NCI-H2107 (cell line): ENCODE measurements at regions not wholly inside any gene's neighbourhood (a gene's known extent, or its start where the extent isn't known, plus 50 kb on each side); places are given as distances from the start of the nearest gene placed in this dataset.

ENCODE experiments used
- DNase-seq: peaks from one replicate; lab custom pipeline; 2025; lab: John Stamatoyannopoulos, UW

GRCh38 chr5:115072266-115073064 lies 97.2 kb downstream of the TRIM36 start:
- no peak for DNase-seq

GRCh38 chr5:115070737-115071136 lies 99.0 kb downstream of the TRIM36 start:
- DNase-seq: no peak

- no peak for DNase-seq
These were observed 100.4 kb downstream of the TRIM36 start for GRCh38 chr5:115069087-115069968.

GRCh38 chr5:115068239-115069086 lies 101.2 kb downstream of the TRIM36 start:
- peak; percentile 6 for DNase-seq

- DNase-seq: no peak
These were observed 105.3 kb downstream of the TRIM36 start for GRCh38 chr5:115064380-115064779.

- DNase-seq: no peak
These were observed 115.2 kb downstream of the TRIM36 start for GRCh38 chr5:115054387-115054951.

GRCh38 chr5:115052948-115053347 lies 116.8 kb downstream of the TRIM36 start:
- DNase-seq: no peak

- no peak for DNase-seq
These were observed 118.8 kb downstream of the TRIM36 start for GRCh38 chr5:115050866-115051265.

- no peak for DNase-seq
These were observed 135.8 kb downstream of the TRIM36 start for GRCh38 chr5:115033861-115034260.

- no peak for DNase-seq
These were observed 141.2 kb downstream of the TRIM36 start for GRCh38 chr5:115028557-115028956.

GRCh38 chr5:115024922-115025321 lies 144.8 kb downstream of the TRIM36 start:
- DNase-seq: no peak

GRCh38 chr5:115022303-115022702 lies 147.4 kb downstream of the TRIM36 start:
- no peak for DNase-seq

GRCh38 chr5:115016646-115017045 lies 153.1 kb downstream of the TRIM36 start:
- no peak for DNase-seq

GRCh38 chr5:114999176-114999575 lies 170.5 kb downstream of the TRIM36 start:
- DNase-seq: no peak

- DNase-seq: no peak
These were observed 180.2 kb downstream of the TRIM36 start for GRCh38 chr5:114989512-114989911.

- DNase-seq: no peak
These were observed 181.6 kb downstream of the TRIM36 start for GRCh38 chr5:114988096-114988495.

GRCh38 chr5:114984796-114985195 lies 184.9 kb downstream of the TRIM36 start:
- DNase-seq: no peak

GRCh38 chr5:114981111-114981510 lies 188.6 kb downstream of the TRIM36 start:
- DNase-seq: no peak

GRCh38 chr5:114977979-114978573 lies 191.6 kb downstream of the TRIM36 start:
- no peak for DNase-seq

- DNase-seq: no peak
These were observed 200.2 kb downstream of the TRIM36 start for GRCh38 chr5:114969482-114969881.

- DNase-seq: no peak
These were observed 212.3 kb downstream of the TRIM36 start for GRCh38 chr5:114957384-114957783.
